GM18858 (cell line): ENCODE measurements at regions not wholly inside any gene's neighbourhood (a gene's known extent, or its start where the extent isn't known, plus 50 kb on each side); places are given as distances from the start of the nearest gene placed in this dataset.

Source experiments
- ATAC-seq: cut with Tn5 transposase; IDR thresholded peaks from one replicate; pipeline ENCODE4 v1.9.1; 2021; ENCODE audit not compliant: unreplicated experiment

- ATAC-seq = no peak
Observed at GRCh38 chr15:89421219-89421618, 75.2 kb downstream of the RHCG start.

DNA sequence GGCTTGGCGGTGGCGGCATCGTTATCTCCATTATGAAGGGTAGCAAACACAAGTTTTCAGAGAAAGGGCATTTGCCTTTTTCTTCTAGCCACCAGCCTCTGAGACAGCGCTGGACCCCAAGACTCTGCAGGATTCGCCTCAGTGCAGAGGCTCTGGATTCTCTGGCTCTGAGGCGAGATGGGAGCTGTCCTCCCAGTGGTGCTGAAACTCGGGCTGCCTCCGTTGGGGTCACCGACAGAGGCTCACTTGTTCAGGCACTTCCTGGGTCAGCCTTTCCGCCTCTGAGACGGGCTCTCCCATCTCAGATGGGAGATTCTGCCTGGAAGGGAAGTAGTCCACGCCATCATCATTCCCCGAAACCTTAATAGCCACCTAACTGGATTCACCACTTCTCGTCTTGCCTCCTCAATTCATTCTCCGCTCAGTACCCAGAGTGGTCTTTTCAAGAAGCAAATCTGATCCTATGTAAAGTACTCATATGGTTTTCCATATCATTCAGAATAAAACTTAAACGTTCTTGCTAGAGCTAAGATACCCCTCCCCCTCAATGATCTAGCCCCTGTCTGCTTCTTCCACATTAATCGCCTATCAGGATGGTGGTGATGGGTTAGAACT, 76.9 kb downstream of the RHCG start:
- no peak for ATAC-seq

GRCh38 chr15:89417206-89417725, 79.1 kb downstream of the RHCG start:
- ATAC-seq = no peak

DNA sequence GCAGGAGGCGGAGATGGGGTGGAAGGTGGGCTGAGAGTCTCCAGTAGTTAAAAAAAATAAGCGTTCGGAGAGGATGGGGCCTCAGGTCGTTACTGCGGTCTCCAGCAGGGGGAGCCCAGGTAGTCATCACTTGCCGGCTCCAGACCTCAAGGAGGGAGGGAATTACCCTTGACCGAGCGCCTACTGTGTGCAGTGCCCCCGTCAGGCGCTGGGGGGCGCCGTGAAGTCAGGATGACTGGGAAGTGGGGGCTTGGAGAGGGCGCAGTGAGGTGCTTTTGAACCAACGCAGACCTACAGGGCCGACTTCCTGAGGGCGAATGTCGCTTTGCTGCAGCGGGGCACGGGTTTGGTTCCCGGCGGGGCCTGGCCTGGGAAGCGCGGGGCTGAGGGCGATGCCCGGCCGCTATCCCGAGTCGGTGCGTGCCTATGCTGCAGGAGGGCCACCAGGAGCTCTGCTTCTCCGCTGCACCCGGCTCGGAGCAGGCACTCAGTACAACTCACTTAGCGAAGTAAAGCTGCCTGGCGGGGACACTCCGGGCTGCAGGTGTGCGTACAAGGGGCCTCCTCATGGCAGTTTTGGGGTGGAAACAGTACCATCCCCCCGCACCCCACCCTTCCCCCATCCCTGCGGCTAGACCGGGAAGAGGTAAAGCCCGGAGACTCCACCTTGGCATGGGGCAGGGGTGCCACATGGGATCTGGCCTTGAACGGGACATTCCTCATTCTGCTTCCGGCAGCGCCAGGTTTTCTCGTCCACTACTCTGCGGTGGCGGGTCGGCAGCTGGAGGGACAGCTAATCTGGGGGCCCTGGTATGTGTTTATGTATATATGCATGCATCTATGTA, 79.8 kb downstream of the RHCG start:
- peak; percentile 71 for ATAC-seq

- no peak for ATAC-seq
Observed at GRCh38 chr15:89414571-89414970, 79.9 kb upstream of the POLG start.

DNA sequence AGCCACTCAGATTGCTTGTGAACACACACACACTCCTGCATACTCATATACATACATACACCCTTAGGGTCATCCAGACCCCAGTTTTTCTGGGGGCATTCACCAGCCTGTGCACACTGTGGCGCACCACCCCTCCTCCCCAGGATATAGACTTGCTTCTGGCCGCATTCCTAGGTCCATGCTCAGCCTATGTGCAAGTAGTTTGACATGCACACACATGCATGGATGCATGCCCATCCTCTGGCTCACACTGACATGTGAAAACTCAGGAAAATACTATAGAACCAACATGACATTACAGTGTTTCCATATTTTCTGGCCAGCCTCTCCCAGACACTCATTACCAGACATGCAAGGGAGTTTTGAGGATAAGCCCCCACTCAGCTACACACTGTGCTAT, 79.3 kb upstream of the POLG start:
- ATAC-seq = no peak

DNA sequence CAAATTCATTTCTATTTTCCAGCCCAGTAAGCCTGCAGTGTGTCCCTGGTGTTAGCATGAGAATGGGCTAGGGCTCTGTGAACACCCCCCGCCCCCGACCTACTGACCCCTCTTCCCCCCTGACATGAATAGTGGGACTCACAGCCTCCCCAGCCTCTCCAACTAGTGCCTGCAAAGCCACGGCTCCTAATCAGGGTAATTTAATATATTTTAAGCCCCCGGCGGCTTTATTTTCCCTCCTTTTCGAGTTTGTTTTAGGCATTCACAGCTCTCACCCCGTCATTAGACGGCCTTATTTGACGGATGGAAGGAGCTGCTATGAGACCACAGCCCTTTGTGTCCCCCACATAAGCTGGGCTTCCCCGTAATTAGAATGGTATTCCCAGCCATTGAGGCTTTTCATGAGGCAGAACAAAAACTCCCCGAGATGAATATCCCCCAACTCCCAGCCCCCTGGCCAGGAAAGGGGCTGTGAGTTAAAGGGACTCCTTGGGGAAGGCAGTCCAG, 78.3 kb upstream of the POLG start:
- ATAC-seq = no peak

- ATAC-seq = no peak
Observed at GRCh38 chr15:89410039-89410435, 75.4 kb upstream of the POLG start.

GRCh38 chr15:89409184-89410038, 74.8 kb upstream of the POLG start:
- ATAC-seq = no peak

DNA sequence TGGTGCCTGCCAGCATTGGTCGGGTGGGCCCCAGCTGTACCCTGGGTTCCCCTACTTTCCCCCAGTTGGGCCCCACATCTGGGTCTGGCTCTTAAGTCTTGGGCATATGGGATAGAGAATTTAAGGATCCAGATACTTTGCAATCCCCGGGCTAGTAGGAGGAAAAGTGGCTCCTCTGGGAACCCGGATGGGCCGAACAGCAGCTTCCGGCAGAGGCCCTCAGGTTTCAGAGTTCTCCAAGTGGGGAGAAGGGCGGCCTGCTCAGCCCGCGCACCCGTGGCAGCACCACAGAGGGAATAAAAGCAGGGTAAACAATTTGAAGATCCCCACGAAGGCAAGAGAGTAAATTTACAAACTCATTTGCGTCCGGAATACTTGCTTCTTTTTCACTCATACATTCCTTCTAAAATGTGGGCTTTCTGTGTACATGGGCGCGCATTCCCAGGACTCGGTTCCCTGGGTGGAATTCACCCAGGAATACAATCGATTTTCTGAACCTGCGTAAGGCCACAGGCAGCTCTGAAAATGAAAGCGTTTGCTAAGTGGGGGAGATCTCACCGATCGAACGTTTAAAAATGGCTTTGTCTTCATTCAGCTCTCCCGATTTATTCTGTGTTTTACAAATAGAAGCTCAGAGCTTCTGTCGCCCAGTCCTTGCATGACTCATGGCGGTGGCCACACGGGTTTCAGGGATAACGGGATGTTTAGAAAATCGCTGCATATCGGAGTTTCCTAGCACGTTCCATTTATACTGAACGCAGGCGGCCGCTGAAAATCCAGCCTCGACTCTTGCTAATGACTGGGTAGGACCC, 74.0 kb upstream of the POLG start:
- ATAC-seq = no peak

GRCh38 chr15:89406940-89407607, 72.5 kb upstream of the POLG start:
- no peak for ATAC-seq

GRCh38 chr15:89406218-89406939, 71.8 kb upstream of the POLG start:
- ATAC-seq = no peak

GRCh38 chr15:89405494-89405893, 70.9 kb upstream of the POLG start:
- ATAC-seq = no peak

DNA sequence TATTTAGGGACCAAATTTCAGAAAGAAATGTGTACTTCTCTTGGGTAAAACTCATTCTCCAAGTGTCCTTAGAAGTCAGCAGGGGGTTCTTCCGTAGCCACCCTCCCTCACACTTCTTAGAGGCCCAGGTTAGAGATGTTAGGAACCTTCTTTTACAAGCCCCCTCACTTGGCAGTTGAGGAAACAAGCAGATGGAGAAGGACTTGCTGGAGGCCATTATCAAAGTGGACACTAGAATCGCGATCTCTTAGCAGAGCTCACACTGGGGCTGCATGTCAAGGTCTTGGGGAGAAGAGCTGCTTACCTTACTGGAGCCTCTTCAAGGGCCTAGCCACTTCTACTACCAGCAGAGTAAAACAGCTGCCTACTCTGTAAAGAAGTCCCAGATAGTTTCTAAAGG, 69.4 kb upstream of the POLG start:
- no peak for ATAC-seq

DNA sequence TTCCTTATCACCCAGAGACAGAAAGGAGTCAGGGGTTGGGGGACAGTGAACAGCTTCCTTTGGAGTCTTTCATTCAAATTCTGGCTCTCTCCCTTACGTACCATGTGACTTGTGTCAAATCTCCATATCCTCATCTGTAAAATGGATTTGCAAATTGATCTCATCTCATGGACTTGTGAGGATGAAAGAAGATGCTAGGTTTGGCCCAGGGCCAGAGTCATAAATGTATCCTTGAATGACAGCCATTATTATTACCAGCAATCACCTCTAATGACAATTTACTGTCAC, 67.8 kb upstream of the POLG start:
- ATAC-seq = no peak

DNA sequence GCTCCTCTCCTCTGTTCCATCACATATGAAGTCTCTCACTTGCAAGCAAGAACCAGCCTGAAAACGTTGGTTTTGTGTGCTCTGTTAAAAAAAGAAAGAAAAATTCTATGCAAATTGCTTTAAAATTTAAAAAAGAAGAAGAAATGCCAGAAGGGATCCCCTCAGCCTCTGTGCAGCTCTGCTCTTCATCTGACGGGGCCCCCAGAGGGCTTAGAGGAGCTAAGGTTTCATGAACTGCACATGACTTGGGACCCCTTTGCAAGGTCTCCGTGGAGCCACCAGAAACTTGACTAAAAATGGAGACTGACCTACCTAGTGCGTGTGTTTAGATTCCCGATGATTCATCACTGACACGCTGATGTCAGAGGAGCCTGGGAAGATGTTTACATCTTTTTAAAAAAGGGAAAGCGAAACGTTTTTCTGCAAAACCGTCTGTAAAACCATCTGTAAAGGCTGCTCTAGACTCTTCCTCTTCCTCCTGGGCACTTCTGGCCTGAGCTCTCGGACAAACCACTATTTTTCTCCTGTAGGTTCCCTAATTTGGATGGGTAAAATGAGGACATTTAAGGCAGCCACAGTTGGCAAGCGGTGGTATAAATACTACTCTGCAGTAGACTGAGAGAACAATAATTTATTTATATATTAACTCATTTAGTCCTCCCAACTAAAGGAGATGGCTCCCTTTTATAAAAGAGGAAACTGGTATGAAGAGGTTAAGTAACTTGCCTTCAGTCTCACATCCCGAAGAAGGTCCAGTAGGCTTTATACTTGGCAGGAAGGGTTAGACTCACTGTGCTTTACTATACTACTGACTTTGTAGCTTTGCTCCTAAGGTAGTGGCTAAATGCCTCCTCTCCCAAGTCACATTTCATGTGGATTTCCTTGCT, 67.2 kb upstream of the POLG start:
- no peak for ATAC-seq

DNA sequence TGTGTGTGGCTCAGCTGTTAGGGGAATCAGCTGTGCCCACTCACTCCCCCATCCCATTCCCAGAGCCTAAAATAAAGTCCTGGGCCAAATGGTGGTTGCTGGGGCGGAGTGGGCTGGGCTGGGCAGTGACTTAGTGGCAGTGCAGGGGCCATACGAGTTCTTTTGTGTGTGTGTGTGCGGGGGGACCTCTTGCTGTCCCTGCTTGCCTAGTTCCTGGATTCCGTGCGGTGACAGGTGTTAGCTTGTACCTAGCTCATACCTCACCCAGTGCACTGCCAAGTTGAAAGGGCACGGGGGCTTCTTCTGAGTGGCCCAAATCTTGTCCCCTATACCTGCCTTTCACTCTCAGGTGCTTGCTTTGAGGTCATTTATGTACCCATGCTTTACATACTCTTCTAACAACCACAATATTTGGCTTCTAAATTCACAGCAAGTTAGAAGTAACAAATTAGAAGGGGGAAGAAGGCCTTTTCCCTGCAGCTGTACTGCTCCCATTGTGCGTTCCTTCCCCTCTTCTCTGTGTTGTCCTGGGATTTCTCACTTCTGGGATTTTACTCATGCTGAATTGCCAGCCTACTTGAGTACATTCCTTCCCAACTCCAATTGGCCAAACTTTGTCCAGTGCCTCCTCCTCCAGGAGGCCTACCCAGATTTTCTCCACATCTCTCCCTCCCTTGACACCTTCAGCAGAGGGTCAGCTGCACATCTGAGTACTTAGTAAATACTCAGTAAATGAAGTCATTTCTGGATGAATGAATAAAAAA, 66.3 kb upstream of the POLG start:
- no peak for ATAC-seq
